H1 (cell line): ENCODE measurements at regions not wholly inside any gene's neighbourhood (a gene's known extent, or its start where the extent isn't known, plus 50 kb on each side); places are given as distances from the start of the nearest gene placed in this dataset.

Source experiments
- RAD21 ChIP-seq, 2 experiments: IDR thresholded peaks in 1 of 2; conservative IDR thresholded peaks in 1 of 2; 2 replicates each; pipeline ENCODE4 v1.6.1; 2011; ENCODE audit warnings: low read depth in 2 of 2, low read length in 2 of 2, improper control_type of control experiment in 1 of 2, inconsistent platforms in 1 of 2, mild to moderate bottlenecking in 1 of 2, moderate library complexity in 1 of 2
- TEAD4 ChIP-seq: IDR thresholded peaks from 2 replicates; pipeline ENCODE4 v1.6.1; 2012; ENCODE audit warnings: low read depth, low read length, inconsistent platforms, mixed read lengths

DNA sequence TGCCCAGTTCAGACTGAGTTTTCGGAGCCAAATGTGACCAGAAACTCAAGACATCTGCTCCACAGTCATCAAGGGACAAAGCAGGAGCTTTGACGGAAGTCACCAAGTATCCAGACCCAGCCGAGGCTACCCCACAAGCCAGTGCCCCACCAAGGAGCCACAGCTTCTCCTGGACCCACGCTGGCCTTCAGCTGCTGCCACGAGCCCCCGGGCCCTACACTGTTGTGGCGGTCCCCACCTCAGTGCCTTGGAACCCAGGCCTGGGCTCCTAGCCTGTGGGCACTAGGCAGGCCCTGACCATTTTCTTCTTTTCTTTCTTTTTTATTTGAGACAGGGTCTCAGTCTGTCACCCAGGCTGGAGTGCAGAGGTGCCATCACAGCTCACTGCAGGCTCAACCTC, 82.1 kb upstream of the NKX1-1 start (continued):
- TF ChIP-seq RAD21 (IDR thresholded peaks at IDR 0.05 in 1 of 2, conservative IDR thresholded peaks at IDR 0.05 in 1 of 2; ENCODE audit: low read depth in 2 of 2, low read length in 2 of 2) (no peak), TEAD4 (no peak)
